Upper lobe of left lung (tissue), 6 donors: ENCODE measurements at regions not wholly inside any gene's neighbourhood (a gene's known extent, or its start where the extent isn't known, plus 50 kb on each side); places are given as distances from the start of the nearest gene placed in this dataset.

Experiments
- ATAC-seq, 2 donors: fragments of 200-7000 bp; cut with Tn5 transposase; one replicate each; pipeline ENCODE4 v1.9.1; 2022; ENCODE audit warnings: mild to moderate bottlenecking in 2 of 2, moderate library complexity in 2 of 2; ENCODE audit not compliant: low FRiP score in 2 of 2
- DNase-seq, 2 donors: peaks; one replicate each; pipeline ENCODE4 v3.0.0-alpha.2; 2019 to 2020
- H3K27ac ChIP-seq, 4 donors: fragments of 200-600 bp; sonication (generic); one replicate each; pipeline ENCODE4 v1.5.1; 2016 to 2019
- H3K27me3 ChIP-seq, 4 donors: fragments of 200-600 bp; sonication (generic); one replicate each; pipeline ENCODE4 v1.5.1; 2017 to 2019
- H3K36me3 ChIP-seq, 4 donors: fragments of 200-600 bp; sonication (generic); one replicate each; pipeline ENCODE4 v1.5.1; 2016 to 2019
- H3K4me1 ChIP-seq, 4 donors: fragments of 200-600 bp; sonication (generic); one replicate each; pipeline ENCODE4 v1.5.1; 2018 to 2019
- H3K4me3 ChIP-seq, 4 donors: fragments of 200-600 bp; sonication (generic); one replicate each; pipeline ENCODE4 v1.5.1; 2017 to 2019; ENCODE audit warnings: mild to moderate bottlenecking in 2 of 4, moderate library complexity in 1 of 4
- H3K9me3 ChIP-seq, 4 donors: fragments of 200-600 bp; sonication (generic); one replicate each; pipeline ENCODE4 v1.5.1; 2018 to 2019
- CTCF ChIP-seq, 6 experiments: fragments of 450-650 bp in 4 of 6; fragments of 200-600 bp in 2 of 6; sonication (generic) in 2 of 6; IDR thresholded peaks; one replicate each; pipeline ENCODE4 v1.5.1; 2016 to 2019; ENCODE audit warnings: antibody characterized with exemption in 6 of 6
- EP300 ChIP-seq, 4 donors: sonication (generic); formaldehyde crosslinking; IDR thresholded peaks; one replicate each; pipeline ENCODE4 v1.5.1; 2017; ENCODE audit warnings: antibody characterized with exemption in 4 of 4, control low read depth in 2 of 4
- POLR2A ChIP-seq, 4 donors: fragments of 450-650 bp; IDR thresholded peaks; one replicate each; pipeline ENCODE4 v1.5.1; 2016 to 2017; ENCODE audit warnings: antibody characterized with exemption in 4 of 4, mild to moderate bottlenecking in 2 of 4
- POLR2AphosphoS5 ChIP-seq, 2 donors: sonication (generic); formaldehyde crosslinking; IDR thresholded peaks; one replicate each; pipeline ENCODE4 v1.5.1; 2017; ENCODE audit warnings: antibody characterized with exemption in 2 of 2
- WGBS, 2 donors: methylation state at CpG; one replicate each; pipeline ENCODE4 v1.1.5; 2017 to 2018; 5-methylcytosine and 5-hydroxymethylcytosine counted together
- donor health status: DM: no; HTN: no; CAD: no; lungs with moderate emphysema.
- donor health status: DM: no; HTN: yes; CAD: no; lungs with severe emphysema.

GRCh38 chr6:44538131-44538806, 150.8 kb downstream of the CDC5L start:
- no peaks in the 10 kb centered on the region for H3K27me3 ChIP-seq
- 69 to 76% methylated on average over 7 of the region's 7 CpGs for WGBS, 2 donors
- H3K27ac ChIP-seq: no peak overlapping the region
- H3K4me1 ChIP-seq: no peaks in the 10 kb centered on the region
- no peak overlapping the region for H3K4me3 ChIP-seq
- no peaks in the 10 kb centered on the region for H3K36me3 ChIP-seq
- ATAC-seq: no peak
- no peaks in the 10 kb centered on the region for H3K9me3 ChIP-seq
- DNase-seq: no peak
- TF ChIP-seq POLR2AphosphoS5 (IDR thresholded peaks at IDR 0.05) (no peak), EP300 (IDR thresholded peaks at IDR 0.05) (no peak), POLR2A (IDR thresholded peaks at IDR 0.05) (no peak), CTCF (IDR thresholded peaks at IDR 0.05) (no peak)

- 29% methylated on average over 2 of the region's 2 CpGs; no CpG with 5 or more reads in 1 of the 2 donors for WGBS, 2 donors
- Histone ChIP-seq H3K9me3 (no peaks in the 10 kb centered on the region), H3K27ac (no peak overlapping the region), H3K4me1 (no peaks in the 10 kb centered on the region), H3K36me3 (no peaks in the 10 kb centered on the region), H3K4me3 (no peak overlapping the region), H3K27me3 (no peaks in the 10 kb centered on the region)
- ATAC-seq: no peak
- TF ChIP-seq EP300 (IDR thresholded peaks at IDR 0.05): no peak
- DNase-seq: no peak
Measured at GRCh38 chr6:44538807-44539201, 151.3 kb downstream of the CDC5L start.

- Histone ChIP-seq H3K27ac (no peak overlapping the region), H3K9me3 (no peaks in the 10 kb centered on the region), H3K36me3 (no peaks in the 10 kb centered on the region), H3K4me1 (no peaks in the 10 kb centered on the region), H3K4me3 (no peak overlapping the region), H3K27me3 (no peaks in the 10 kb centered on the region)
- WGBS, 2 donors: 81 to 88% methylated on average over 3 of the region's 3 CpGs
- DNase-seq (no peak), ATAC-seq (no peak)
- TF ChIP-seq EP300 (IDR thresholded peaks at IDR 0.05) (no peak), POLR2A (IDR thresholded peaks at IDR 0.05) (no peak), POLR2AphosphoS5 (IDR thresholded peaks at IDR 0.05) (no peak), CTCF (IDR thresholded peaks at IDR 0.05) (no peak)
Measured at GRCh38 chr6:44539701-44540355, 152.3 kb downstream of the CDC5L start.

GRCh38 chr6:44540881-44541280, 153.4 kb downstream of the CDC5L start:
- DNase-seq (no peak), ATAC-seq (no peak)
- Histone ChIP-seq H3K9me3 (no peaks in the 10 kb centered on the region), H3K36me3 (no peaks in the 10 kb centered on the region), H3K4me3 (no peak overlapping the region), H3K4me1 (no peaks in the 10 kb centered on the region), H3K27me3 (no peaks in the 10 kb centered on the region), H3K27ac (no peak overlapping the region)
- 86 to 91% methylated on average over 4 of the region's 4 CpGs for WGBS, 2 donors
- TF ChIP-seq CTCF (IDR thresholded peaks at IDR 0.05): no peak
- no peak for TF ChIP-seq POLR2AphosphoS5 (IDR thresholded peaks at IDR 0.05)
- TF ChIP-seq POLR2A (IDR thresholded peaks at IDR 0.05): no peak
- TF ChIP-seq EP300 (IDR thresholded peaks at IDR 0.05): no peak

- TF ChIP-seq EP300 (IDR thresholded peaks at IDR 0.05) (no peak), POLR2A (IDR thresholded peaks at IDR 0.05) (no peak), POLR2AphosphoS5 (IDR thresholded peaks at IDR 0.05) (no peak), CTCF (IDR thresholded peaks at IDR 0.05) (no peak)
- H3K27me3 ChIP-seq: no peaks in the 10 kb centered on the region
- no peak overlapping the region for H3K4me3 ChIP-seq
- H3K9me3 ChIP-seq: no peaks in the 10 kb centered on the region
- ATAC-seq (no peak), DNase-seq (no peak)
- no peak overlapping the region for H3K27ac ChIP-seq
- no peaks in the 10 kb centered on the region for H3K36me3 ChIP-seq
- no peaks in the 10 kb centered on the region for H3K4me1 ChIP-seq
- WGBS, 2 donors: 61 to 68% methylated on average over 21 of the region's 21 CpGs
Measured at GRCh38 chr6:44542401-44543116, 155.1 kb downstream of the CDC5L start.
